ENCODE measurements at regions not wholly inside any gene's neighbourhood (a gene's known extent, or its start where the extent isn't known, plus 50 kb on each side); places are given as distances from the start of the nearest gene placed in this dataset.

DNA sequence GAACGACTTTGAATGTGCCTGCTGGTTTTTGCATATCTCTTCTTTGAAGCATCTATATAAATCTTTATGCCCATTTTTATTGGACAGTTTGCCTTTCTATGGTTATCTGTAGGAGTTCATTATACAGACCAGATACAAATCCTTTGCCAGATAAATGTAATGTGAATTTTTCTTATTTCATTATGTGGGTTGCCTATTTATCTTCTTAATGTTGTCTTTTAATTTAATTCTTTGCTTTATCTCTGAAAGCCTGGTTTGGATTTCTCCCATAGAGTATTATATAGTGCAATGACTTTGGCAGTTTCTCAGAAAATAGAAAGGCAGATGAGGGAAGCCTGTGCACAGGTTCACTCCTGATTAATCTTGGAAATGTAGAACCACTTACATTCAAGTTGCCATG, 1025.1 kb downstream of the GRM8 start:
- TF ChIP-seq EZH2 (IDR thresholded peaks at IDR 0.05; ENCODE audit: low read depth) = no peak
- TF ChIP-seq, protein P1, sequence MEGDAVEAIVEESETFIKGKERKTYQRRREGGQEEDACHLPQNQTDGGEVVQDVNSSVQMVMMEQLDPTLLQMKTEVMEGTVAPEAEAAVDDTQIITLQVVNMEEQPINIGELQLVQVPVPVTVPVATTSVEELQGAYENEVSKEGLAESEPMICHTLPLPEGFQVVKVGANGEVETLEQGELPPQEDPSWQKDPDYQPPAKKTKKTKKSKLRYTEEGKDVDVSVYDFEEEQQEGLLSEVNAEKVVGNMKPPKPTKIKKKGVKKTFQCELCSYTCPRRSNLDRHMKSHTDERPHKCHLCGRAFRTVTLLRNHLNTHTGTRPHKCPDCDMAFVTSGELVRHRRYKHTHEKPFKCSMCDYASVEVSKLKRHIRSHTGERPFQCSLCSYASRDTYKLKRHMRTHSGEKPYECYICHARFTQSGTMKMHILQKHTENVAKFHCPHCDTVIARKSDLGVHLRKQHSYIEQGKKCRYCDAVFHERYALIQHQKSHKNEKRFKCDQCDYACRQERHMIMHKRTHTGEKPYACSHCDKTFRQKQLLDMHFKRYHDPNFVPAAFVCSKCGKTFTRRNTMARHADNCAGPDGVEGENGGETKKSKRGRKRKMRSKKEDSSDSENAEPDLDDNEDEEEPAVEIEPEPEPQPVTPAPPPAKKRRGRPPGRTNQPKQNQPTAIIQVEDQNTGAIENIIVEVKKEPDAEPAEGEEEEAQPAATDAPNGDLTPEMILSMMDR (conservative IDR thresholded peaks at IDR 0.05) = no peak
- POLR2A ChIA-PET (ENCODE audit: unreplicated experiment) = no interaction called here
- Histone ChIP-seq H3K9me2 (ENCODE audit: insufficient read depth) (no peaks in the 10 kb centered on the region), H3K27ac (no peak overlapping the region), H3F3A (ENCODE audit: insufficient read depth, low read depth) (no peaks in the 10 kb centered on the region), H3K4me3 (no peak overlapping the region), H4K20me1 (ENCODE audit: insufficient read depth) (no peaks in the 10 kb centered on the region), H3K4me1 (replicated peaks; ENCODE audit: insufficient read depth) (no peaks in the 10 kb centered on the region), H3K9me3 (ENCODE audit: insufficient read depth, low read depth) (no peaks in the 10 kb centered on the region), H2AFZ (no peak overlapping the region), H3K4me2 (no peak overlapping the region), H3K79me2 (ENCODE audit: low read depth) (no peaks in the 10 kb centered on the region), H3K27me3 (ENCODE audit: insufficient read depth, low read depth) (no peaks in the 10 kb centered on the region), H3K36me3 (ENCODE audit: low read depth) (no peaks in the 10 kb centered on the region)
- CTCF ChIA-PET = no interaction called here
- intact Hi-C loops (cut with micrococcal nuclease; ENCODE audit: unreplicated experiment) = no loop called here
- no TSS peak for BruUV-seq (replicated peaks)
- DNase-seq = no peak

- Histone ChIP-seq H4K20me1 (ENCODE audit: insufficient read depth) (no peaks in the 10 kb centered on the region), H3K36me3 (ENCODE audit: low read depth) (no peaks in the 10 kb centered on the region), H3K4me1 (replicated peaks; ENCODE audit: insufficient read depth) (no peaks in the 10 kb centered on the region), H2AFZ (no peak overlapping the region), H3K9me2 (ENCODE audit: insufficient read depth) (no peaks in the 10 kb centered on the region), H3F3A (ENCODE audit: insufficient read depth, low read depth) (no peaks in the 10 kb centered on the region), H3K4me3 (no peak overlapping the region), H3K27me3 (ENCODE audit: insufficient read depth, low read depth) (no peaks in the 10 kb centered on the region), H3K4me2 (no peak overlapping the region), H3K79me2 (ENCODE audit: low read depth) (no peaks in the 10 kb centered on the region), H3K27ac (no peak overlapping the region), H3K9me3 (ENCODE audit: insufficient read depth, low read depth) (no peaks in the 10 kb centered on the region)
- ChIA-PET POLR2A (ENCODE audit: unreplicated experiment) (no interaction called here), CTCF (no interaction called here)
- DNase-seq = no peak
- intact Hi-C loops (cut with micrococcal nuclease; ENCODE audit: unreplicated experiment) = no loop called here
- BruUV-seq (replicated peaks) = no TSS peak
- TF ChIP-seq, protein P1 (conservative IDR thresholded peaks at IDR 0.05) = no peak
- no peak for TF ChIP-seq EZH2 (IDR thresholded peaks at IDR 0.05; ENCODE audit: low read depth)
Measured at GRCh38 chr7:126227055-126227454, 1025.7 kb downstream of the GRM8 start.

DNA sequence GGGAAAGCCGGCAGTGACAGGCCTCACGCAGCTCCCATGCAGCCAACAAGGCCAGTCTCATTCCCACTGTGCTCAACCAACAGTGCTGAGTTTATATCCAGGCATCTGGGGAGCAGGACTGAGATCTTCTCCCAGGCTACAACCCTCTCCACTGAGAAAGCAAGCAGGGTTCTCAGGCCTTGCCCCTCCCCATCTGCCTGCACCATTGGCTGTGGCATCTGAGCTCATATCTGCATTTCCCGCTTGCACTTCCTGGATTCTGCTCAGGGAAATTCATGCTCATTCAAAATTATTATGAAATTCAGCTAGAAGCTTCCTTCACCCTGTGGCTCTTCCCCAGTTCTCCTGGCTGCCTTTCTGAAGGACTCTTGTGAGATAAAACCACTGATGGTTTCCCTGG, 1029.0 kb downstream of the GRM8 start:
- H3K9me3 ChIP-seq (ENCODE audit: insufficient read depth, low read depth) = no peaks in the 10 kb centered on the region
- no peak overlapping the region for H3K4me3 ChIP-seq
- DNase-seq = no peak
- H3K9me2 ChIP-seq (ENCODE audit: insufficient read depth) = no peaks in the 10 kb centered on the region
- POLR2A ChIA-PET (ENCODE audit: unreplicated experiment) = interaction anchor here (0.6 kb wide), 1 partner anchor 451 kb away, joined by 5 read pairs; no protein-coding TSS in a partner anchor
- no peak overlapping the region for H3K27ac ChIP-seq
- H3K36me3 ChIP-seq (ENCODE audit: low read depth) = no peaks in the 10 kb centered on the region
- no peaks in the 10 kb centered on the region for H3K27me3 ChIP-seq (ENCODE audit: insufficient read depth, low read depth)
- no peak overlapping the region for H2AFZ ChIP-seq
- H3K4me1 ChIP-seq (replicated peaks; ENCODE audit: insufficient read depth) = no peaks in the 10 kb centered on the region
- H3K79me2 ChIP-seq (ENCODE audit: low read depth) = no peaks in the 10 kb centered on the region
- TF ChIP-seq EZH2 (IDR thresholded peaks at IDR 0.05; ENCODE audit: low read depth) = no peak
- TF ChIP-seq, protein P1 (conservative IDR thresholded peaks at IDR 0.05) = no peak
- H3F3A ChIP-seq (ENCODE audit: insufficient read depth, low read depth) = no peaks in the 10 kb centered on the region
- no peak overlapping the region for H3K4me2 ChIP-seq
- no TSS peak for BruUV-seq (replicated peaks)
- H4K20me1 ChIP-seq (ENCODE audit: insufficient read depth) = no peaks in the 10 kb centered on the region
- intact Hi-C loops (cut with micrococcal nuclease; ENCODE audit: unreplicated experiment) = no loop called here
- CTCF ChIA-PET = no interaction called here
